Panc1 (cell line): ENCODE measurements at regions not wholly inside any gene's neighbourhood (a gene's known extent, or its start where the extent isn't known, plus 50 kb on each side); places are given as distances from the start of the nearest gene placed in this dataset.

ENCODE experiments used
- CTCF ChIP-seq: fragments of 450-650 bp; IDR thresholded peaks from 2 replicates; pipeline ENCODE4 v1.5.1; 2017; ENCODE audit warnings: mild to moderate bottlenecking
- POLR2AphosphoS5 ChIP-seq: IDR thresholded peaks from 2 replicates; pipeline ENCODE4 v1.6.1; 2012; ENCODE audit warnings: mild to moderate bottlenecking, low read depth, low read length, moderate library complexity

- TF ChIP-seq CTCF (no peak), POLR2AphosphoS5 (no peak)
Measured at GRCh38 chr4:44908565-44908964, 182.2 kb upstream of the GNPDA2 start.
